Endothelial cell of umbilical vein (primary cell): ENCODE measurements at regions not wholly inside any gene's neighbourhood (a gene's known extent, or its start where the extent isn't known, plus 50 kb on each side); places are given as distances from the start of the nearest gene placed in this dataset.

Experiments used
- BruUV-seq: library from RNA; stranded (reverse); fragments of 400-500 nt; replicated peaks from 2 replicates; lab custom pipeline; 2021; lab: Mats Ljungman, UMichigan
- CTCF ChIA-PET: fragments of 300-600, 350-600 bp; sonication (Branson Sonifier 250); formaldehyde crosslinking; loops from one replicate; lab custom pipeline; 2021; ENCODE audit warnings: antibody characterized with exemption, inconsistent platforms; lab: Charles Lee
- POLR2A ChIA-PET: fragments of 300-600, 350-600 bp; sonication (Branson Sonifier 250); formaldehyde crosslinking; loops from one replicate; lab custom pipeline; 2021; ENCODE audit warnings: antibody characterized with exemption, inconsistent platforms; lab: Charles Lee
- DNase-seq: peaks from one replicate; pipeline ENCODE4 v3.0.0-alpha.2; 2011; ENCODE audit warnings: low read depth, low spot score
- FAIRE-seq: peaks from 2 replicates; lab custom pipeline; 2011; peaks lifted over from hg19 to GRCh38; lab: Jason Lieb, UNC
- H2AFZ ChIP-seq: 2 replicates; pipeline ENCODE4 v1.6.0; 2012; ENCODE audit warnings: low read depth, low read length, control low read depth, inconsistent platforms
- H3K27ac ChIP-seq: 2 replicates; pipeline ENCODE4 v1.5.1; 2011; ENCODE audit warnings: low read depth, mild to moderate bottlenecking, control low read depth, low read length, moderate library complexity; ENCODE audit not compliant: insufficient read depth
- H3K27me3 ChIP-seq, 2 experiments: 2 replicates each; pipeline versions ENCODE4 v1.6.0 to v1.6.1; 2011; ENCODE audit warnings: low read length in 2 of 2, mixed read lengths in 1 of 2; ENCODE audit not compliant: control insufficient read depth in 2 of 2, insufficient read depth in 2 of 2
- H3K36me3 ChIP-seq, 2 experiments: 2 replicates in 1 of 2; 3 replicates in 1 of 2; pipeline ENCODE4 v1.5.1; 2011; ENCODE audit warnings: low read length in 2 of 2, mild to moderate bottlenecking in 1 of 2, moderate library complexity in 1 of 2; ENCODE audit not compliant: control insufficient read depth in 2 of 2, insufficient read depth in 2 of 2; ENCODE audit errors: extremely low read depth in 1 of 2
- H3K4me1 ChIP-seq: 3 replicates; pipeline ENCODE4 v1.5.1; 2011; ENCODE audit warnings: mild to moderate bottlenecking, low read length; ENCODE audit not compliant: control insufficient read depth, insufficient read depth; ENCODE audit errors: extremely low read depth
- H3K4me2 ChIP-seq: 2 replicates; pipeline ENCODE4 v1.6.1; 2011; ENCODE audit warnings: low read length, control low read depth, mixed read lengths; ENCODE audit not compliant: insufficient read depth
- H3K4me3 ChIP-seq, 3 experiments: fragments of 200-600 bp in 1 of 3; sonication (generic), shearing (Covaris generic) in 1 of 3; replicated peaks in 1 of 3; 2 replicates each; pipeline ENCODE4 v1.5.1; 2011 to 2016; ENCODE audit warnings: control low read depth in 3 of 3, low read length in 3 of 3, mild to moderate bottlenecking in 2 of 3, inconsistent platforms in 1 of 3, low read depth in 1 of 3, moderate library complexity in 1 of 3; ENCODE audit not compliant: insufficient read depth in 1 of 3
- H3K79me2 ChIP-seq: 2 replicates; pipeline ENCODE4 v1.6.0; 2012; ENCODE audit warnings: low read length, inconsistent platforms; ENCODE audit not compliant: control insufficient read depth, insufficient read depth
- H3K9ac ChIP-seq: replicated peaks from 2 replicates; pipeline ENCODE3; 2011; ENCODE audit warnings: low read length, control low read depth; ENCODE audit not compliant: insufficient read depth; ENCODE audit errors: extremely low read depth
- H3K9me1 ChIP-seq: replicated peaks from 3 replicates; pipeline ENCODE4 v1.6.0; 2011; ENCODE audit warnings: mild to moderate bottlenecking, low read length; ENCODE audit not compliant: control insufficient read depth, insufficient read depth; ENCODE audit errors: extremely low read depth
- H3K9me3 ChIP-seq: replicated peaks from 2 replicates; pipeline ENCODE4 v1.5.1; 2012; ENCODE audit warnings: low read length, inconsistent platforms; ENCODE audit not compliant: control insufficient read depth, insufficient read depth
- H4K20me1 ChIP-seq: replicated peaks from 2 replicates; pipeline ENCODE3; 2011; ENCODE audit warnings: mild to moderate bottlenecking, low read length; ENCODE audit not compliant: control insufficient read depth, insufficient read depth; ENCODE audit errors: extremely low read depth
- FOS ChIP-seq: IDR thresholded peaks from 2 replicates; pipeline ENCODE4 v1.6.1; 2011; ENCODE audit warnings: mild to moderate bottlenecking, low read length, moderate library complexity, borderline replicate concordance; ENCODE audit not compliant: insufficient read depth
- GATA2 ChIP-seq: IDR thresholded peaks from 2 replicates; pipeline ENCODE4 v1.7.0; 2011; ENCODE audit warnings: low read depth, mild to moderate bottlenecking, moderate library complexity, mixed read lengths, low read length; ENCODE audit not compliant: insufficient read length, insufficient read depth
- JUN ChIP-seq: IDR thresholded peaks from 2 replicates; pipeline ENCODE4 v1.6.1; 2011; ENCODE audit warnings: borderline replicate concordance, low read depth; ENCODE audit not compliant: insufficient read length, insufficient read depth
- MYC ChIP-seq: IDR thresholded peaks from one replicate; pipeline ENCODE4 v1.6.1; 2011; ENCODE audit warnings: mild to moderate bottlenecking, low read depth, low read length
- POLR2A ChIP-seq: IDR thresholded peaks from 2 replicates; pipeline ENCODE4 v1.6.1; 2012; ENCODE audit warnings: low read depth, mild to moderate bottlenecking, control low read depth, low read length
- dilution Hi-C: fragments of 300-500 bp; cut with MboI; formaldehyde crosslinking; loops from one replicate; pipeline ENCODE4 v1.15.0; 2019; ENCODE audit warnings: low sequenced_read_pairs; ENCODE audit not compliant: extremely low pct_ligation_motif_present
- intact Hi-C: fragments of 100-400 bp; cut with micrococcal nuclease; formaldehyde crosslinking; loops from one replicate; pipeline ENCODE4 v1.10.0; 2022
- TF ChIP-seq, protein P1 (sequence below): IDR thresholded peaks from 2 replicates; pipeline ENCODE4 v1.6.1; 2011; ENCODE audit not compliant: insufficient read depth, insufficient read length
- TF ChIP-seq, protein P2 (sequence below), 2 donors: IDR thresholded peaks; 1 replicate in 1 of 2; 2 replicates in 1 of 2; pipeline ENCODE4 v1.5.1; 2011; ENCODE audit warnings: low read length in 2 of 2, mild to moderate bottlenecking in 2 of 2, moderate library complexity in 2 of 2, control low read depth in 1 of 2, inconsistent platforms in 1 of 2, low read depth in 1 of 2; ENCODE audit not compliant: insufficient read depth in 1 of 2; ENCODE audit errors: extremely low read depth in 1 of 2

DNA sequence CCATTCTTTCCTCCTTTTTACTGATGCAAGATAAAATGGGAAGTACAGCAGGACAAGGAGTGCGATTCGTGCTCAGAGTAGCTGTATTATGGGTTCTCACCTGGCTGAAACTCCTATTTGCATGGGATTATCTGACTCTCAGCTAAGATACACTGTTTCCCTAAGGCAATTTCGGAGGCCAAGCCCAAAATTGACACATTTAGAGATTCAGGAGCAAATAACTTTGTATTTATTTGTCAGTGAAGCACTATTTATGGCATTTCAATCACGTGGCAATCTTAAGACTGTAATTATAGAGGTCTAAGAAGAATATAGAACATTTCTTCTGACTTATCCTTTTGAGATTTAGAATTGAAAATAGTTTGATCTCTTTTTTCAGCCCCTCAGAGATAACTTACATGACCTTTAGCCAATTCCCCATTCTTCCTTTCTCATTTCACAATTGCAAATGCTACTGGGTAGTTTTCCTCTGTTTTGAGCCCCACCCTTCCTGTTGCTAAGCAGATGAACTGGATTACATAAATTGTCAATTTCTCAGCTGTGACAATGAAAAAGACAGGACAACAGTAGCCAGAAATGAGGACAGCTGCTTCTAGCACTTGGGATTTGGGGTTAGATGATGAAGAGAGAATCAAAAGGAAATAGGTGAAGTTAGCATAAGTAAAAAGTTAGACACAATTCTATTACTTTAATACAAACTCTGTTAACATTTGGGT is 122.7 kb upstream of the FRY start:
- FAIRE-seq (no peak), DNase-seq (no peak)
- Histone ChIP-seq H3K9ac (no peak overlapping the region), H3K4me2 (no peak overlapping the region), H2AFZ (no peak overlapping the region), H3K4me3 (no peak overlapping the region), H3K27me3 (peaks cover 6 to 9% of the 10 kb centered on the region in 2 experiments), H3K4me1 (no peaks in the 10 kb centered on the region), H3K27ac (no peak overlapping the region), H3K36me3 (no peaks in the 10 kb centered on the region), H3K9me1 (no peaks in the 10 kb centered on the region), H3K9me3 (no peaks in the 10 kb centered on the region), H3K79me2 (no peaks in the 10 kb centered on the region), H4K20me1 (no peaks in the 10 kb centered on the region)
- TF ChIP-seq, protein P1, sequence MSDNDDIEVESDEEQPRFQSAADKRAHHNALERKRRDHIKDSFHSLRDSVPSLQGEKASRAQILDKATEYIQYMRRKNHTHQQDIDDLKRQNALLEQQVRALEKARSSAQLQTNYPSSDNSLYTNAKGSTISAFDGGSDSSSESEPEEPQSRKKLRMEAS, result no peak
- TF ChIP-seq, protein P2, sequence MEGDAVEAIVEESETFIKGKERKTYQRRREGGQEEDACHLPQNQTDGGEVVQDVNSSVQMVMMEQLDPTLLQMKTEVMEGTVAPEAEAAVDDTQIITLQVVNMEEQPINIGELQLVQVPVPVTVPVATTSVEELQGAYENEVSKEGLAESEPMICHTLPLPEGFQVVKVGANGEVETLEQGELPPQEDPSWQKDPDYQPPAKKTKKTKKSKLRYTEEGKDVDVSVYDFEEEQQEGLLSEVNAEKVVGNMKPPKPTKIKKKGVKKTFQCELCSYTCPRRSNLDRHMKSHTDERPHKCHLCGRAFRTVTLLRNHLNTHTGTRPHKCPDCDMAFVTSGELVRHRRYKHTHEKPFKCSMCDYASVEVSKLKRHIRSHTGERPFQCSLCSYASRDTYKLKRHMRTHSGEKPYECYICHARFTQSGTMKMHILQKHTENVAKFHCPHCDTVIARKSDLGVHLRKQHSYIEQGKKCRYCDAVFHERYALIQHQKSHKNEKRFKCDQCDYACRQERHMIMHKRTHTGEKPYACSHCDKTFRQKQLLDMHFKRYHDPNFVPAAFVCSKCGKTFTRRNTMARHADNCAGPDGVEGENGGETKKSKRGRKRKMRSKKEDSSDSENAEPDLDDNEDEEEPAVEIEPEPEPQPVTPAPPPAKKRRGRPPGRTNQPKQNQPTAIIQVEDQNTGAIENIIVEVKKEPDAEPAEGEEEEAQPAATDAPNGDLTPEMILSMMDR (IDR thresholded peaks at IDR 0.05; ENCODE audit: extremely low read depth in 1 of 2, insufficient read depth in 1 of 2, low read depth in 1 of 2, low read length in 2 of 2), result no peak
- TF ChIP-seq FOS, result no peak
- TF ChIP-seq JUN, result no peak
- no peak for TF ChIP-seq GATA2
- TF ChIP-seq MYC, result no peak
- TF ChIP-seq POLR2A, result no peak
- no TSS peak for BruUV-seq
- dilution Hi-C loops (no loop called here), intact Hi-C loops (no loop called here)
- ChIA-PET POLR2A (no interaction called here), CTCF (interaction anchor here (1.3 to 4.4 kb wide), 4 partner anchors 8 to 672 kb away, joined by 5 to 437 read pairs (median 12); no protein-coding TSS in a partner anchor)
